Astrocyte (in vitro differentiated cells and primary cell): ENCODE measurements at regions not wholly inside any gene's neighbourhood (a gene's known extent, or its start where the extent isn't known, plus 50 kb on each side); places are given as distances from the start of the nearest gene placed in this dataset.
A peak's percentile ranks its signal among the peaks of the same experiment; 100 is the strongest.

Experiments used
- DNase-seq: peaks from one replicate; pipeline ENCODE4 v3.0.0-alpha.2; 2010; ENCODE audit warnings: low read depth
- FAIRE-seq: peaks from 2 replicates; lab custom pipeline; 2011; peaks lifted over from hg19 to GRCh38; lab: Jason Lieb, UNC
- H2AFZ ChIP-seq: 2 replicates; pipeline ENCODE4 v1.6.0; 2012; ENCODE audit warnings: low read depth, low read length, inconsistent platforms
- H3K27ac ChIP-seq: 2 replicates; pipeline ENCODE4 v1.5.1; 2011; ENCODE audit warnings: low read depth, low read length, inconsistent platforms
- H3K27me3 ChIP-seq: 2 replicates; pipeline ENCODE4 v1.6.0; 2011; ENCODE audit warnings: low read length, inconsistent platforms; ENCODE audit not compliant: insufficient read depth
- H3K36me3 ChIP-seq: 2 replicates; pipeline ENCODE4 v1.5.1; 2011; ENCODE audit warnings: low read length, inconsistent platforms; ENCODE audit not compliant: insufficient read depth
- H3K4me1 ChIP-seq: 2 replicates; pipeline ENCODE4 v1.5.1; 2011; ENCODE audit warnings: low read length, inconsistent platforms; ENCODE audit not compliant: insufficient read depth
- H3K4me2 ChIP-seq: 2 replicates; pipeline ENCODE4 v1.6.0; 2012; ENCODE audit warnings: low read length, inconsistent platforms
- H3K4me3 ChIP-seq: 2 replicates; pipeline ENCODE4 v1.5.1; 2011; ENCODE audit warnings: low read depth, mild to moderate bottlenecking, low read length, inconsistent platforms; ENCODE audit not compliant: insufficient read depth
- H3K79me2 ChIP-seq: 2 replicates; pipeline ENCODE4 v1.6.0; 2012; ENCODE audit warnings: mild to moderate bottlenecking, low read length, inconsistent platforms; ENCODE audit not compliant: insufficient read depth
- H3K9ac ChIP-seq: 2 replicates; pipeline ENCODE4 v1.6.0; 2012; ENCODE audit warnings: mild to moderate bottlenecking, low read length, inconsistent platforms
- H3K9me3 ChIP-seq: 2 replicates; pipeline ENCODE4 v1.5.1; 2012; ENCODE audit warnings: low read depth, mild to moderate bottlenecking, low read length, inconsistent platforms; ENCODE audit not compliant: insufficient read depth
- H4K20me1 ChIP-seq: 2 replicates; pipeline ENCODE4 v1.6.0; 2012; ENCODE audit warnings: low read length, inconsistent platforms; ENCODE audit not compliant: insufficient read depth
- H3K27ac Mint-ChIP-seq: one replicate; pipeline ENCODE4 v1.8.0; 2021; ENCODE audit warnings: mild to moderate bottlenecking, mixed read lengths; ENCODE audit not compliant: unreplicated experiment
- H3K27me3 Mint-ChIP-seq: one replicate; pipeline ENCODE4 v1.8.0; 2021; ENCODE audit warnings: low read depth, mixed read lengths; ENCODE audit not compliant: unreplicated experiment
- H3K36me3 Mint-ChIP-seq: one replicate; pipeline ENCODE4 v1.8.0; 2021; ENCODE audit warnings: low read depth, mixed read lengths; ENCODE audit not compliant: unreplicated experiment
- H3K4me1 Mint-ChIP-seq: one replicate; pipeline ENCODE4 v1.8.0; 2021; ENCODE audit warnings: low read depth, mixed read lengths; ENCODE audit not compliant: unreplicated experiment
- H3K4me3 Mint-ChIP-seq: one replicate; pipeline ENCODE4 v1.8.0; 2021; ENCODE audit warnings: mild to moderate bottlenecking, moderate library complexity, mixed read lengths; ENCODE audit not compliant: unreplicated experiment
- H3K9me3 Mint-ChIP-seq: one replicate; pipeline ENCODE4 v1.8.0; 2021; ENCODE audit warnings: mild to moderate bottlenecking, mixed read lengths; ENCODE audit not compliant: unreplicated experiment
- CTCF ChIP-seq: IDR thresholded peaks from 2 replicates; pipeline ENCODE4 v1.5.1; 2011; ENCODE audit warnings: low read depth, mild to moderate bottlenecking, inconsistent platforms, low read length, moderate library complexity; ENCODE audit not compliant: insufficient read depth
- EZH2 ChIP-seq: IDR thresholded peaks from 2 replicates; pipeline ENCODE4 v1.6.1; 2012; ENCODE audit warnings: mild to moderate bottlenecking, low read length, inconsistent platforms; ENCODE audit not compliant: insufficient read depth

DNA sequence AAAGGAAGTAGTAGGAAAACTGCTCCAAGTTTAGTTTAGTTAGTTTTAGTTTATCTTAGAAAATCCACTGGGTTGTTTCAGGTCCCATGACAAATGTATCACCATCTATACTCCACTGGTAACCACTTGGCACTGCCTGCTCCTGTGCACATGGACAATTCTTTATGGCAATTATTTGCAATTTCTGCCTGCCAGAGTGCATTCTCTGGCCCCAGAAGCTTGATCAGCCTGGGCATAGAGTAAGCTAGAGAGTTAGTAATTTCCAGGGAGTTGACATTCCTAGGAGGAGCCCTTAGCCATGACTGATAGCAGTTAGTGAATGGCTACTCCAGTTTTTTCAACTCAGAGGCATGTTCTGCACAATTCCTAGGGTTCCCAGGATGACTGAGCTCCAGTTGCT lies 203.2 kb upstream of the FGF13 start:
- Histone ChIP-seq H3K27ac (no peak overlapping the region), H3K27me3 (no peaks in the 10 kb centered on the region), H3K4me2 (no peak overlapping the region), H3K4me3 (no peak overlapping the region), H3K9me3 (no peaks in the 10 kb centered on the region), H2AFZ (no peak overlapping the region), H4K20me1 (no peaks in the 10 kb centered on the region), H3K36me3 (no peaks in the 10 kb centered on the region), H3K9ac (no peak overlapping the region), H3K4me1 (no peaks in the 10 kb centered on the region), H3K79me2 (no peaks in the 10 kb centered on the region)
- Mint-ChIP-seq H3K4me1 (peaks cover 7% of the 10 kb centered on the region), H3K9me3 (no peaks in the 10 kb centered on the region), H3K4me3 (no peak overlapping the region), H3K36me3 (no peaks in the 10 kb centered on the region), H3K27me3 (no peaks in the 10 kb centered on the region), H3K27ac (no peak overlapping the region)
- DNase-seq (peak; percentile 33), FAIRE-seq (no peak)
- TF ChIP-seq CTCF (no peak), EZH2 (no peak)

DNA sequence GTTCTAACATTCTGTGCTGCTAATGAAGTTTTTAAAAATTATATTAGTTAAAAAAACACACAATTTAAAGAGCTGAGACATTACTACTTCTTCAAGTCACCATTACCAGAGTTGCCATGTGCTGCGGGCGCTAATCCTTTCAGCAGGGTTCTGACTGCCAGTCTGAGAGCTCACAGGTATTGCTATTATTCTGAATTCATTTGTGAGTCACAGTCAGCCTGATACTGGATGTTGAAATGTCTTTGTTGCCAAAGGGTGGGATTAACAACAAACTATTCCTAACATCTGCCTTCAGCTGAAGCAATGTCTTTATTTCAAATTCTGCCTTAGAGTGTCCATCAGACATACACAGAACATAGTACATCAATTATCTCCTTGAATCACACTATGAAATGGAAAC lies 197.1 kb upstream of the FGF13 start:
- no peaks in the 10 kb centered on the region for H4K20me1 ChIP-seq
- H3K27ac Mint-ChIP-seq: no peak overlapping the region
- no peaks in the 10 kb centered on the region for H3K4me1 ChIP-seq
- no peaks in the 10 kb centered on the region for H3K27me3 ChIP-seq
- no peak overlapping the region for H3K4me3 Mint-ChIP-seq
- H3K4me2 ChIP-seq: no peak overlapping the region
- H3K36me3 ChIP-seq: no peaks in the 10 kb centered on the region
- no peak overlapping the region for H3K27ac ChIP-seq
- H3K27me3 Mint-ChIP-seq: no peaks in the 10 kb centered on the region
- H3K4me3 ChIP-seq: no peak overlapping the region
- no peaks in the 10 kb centered on the region for H3K4me1 Mint-ChIP-seq
- TF ChIP-seq CTCF (no peak), EZH2 (no peak)
- no peaks in the 10 kb centered on the region for H3K79me2 ChIP-seq
- H3K9me3 ChIP-seq: no peaks in the 10 kb centered on the region
- FAIRE-seq: peak; percentile 45
- H3K36me3 Mint-ChIP-seq: no peaks in the 10 kb centered on the region
- no peak overlapping the region for H2AFZ ChIP-seq
- no peak overlapping the region for H3K9ac ChIP-seq
- H3K9me3 Mint-ChIP-seq: no peaks in the 10 kb centered on the region
- DNase-seq: no peak

DNA sequence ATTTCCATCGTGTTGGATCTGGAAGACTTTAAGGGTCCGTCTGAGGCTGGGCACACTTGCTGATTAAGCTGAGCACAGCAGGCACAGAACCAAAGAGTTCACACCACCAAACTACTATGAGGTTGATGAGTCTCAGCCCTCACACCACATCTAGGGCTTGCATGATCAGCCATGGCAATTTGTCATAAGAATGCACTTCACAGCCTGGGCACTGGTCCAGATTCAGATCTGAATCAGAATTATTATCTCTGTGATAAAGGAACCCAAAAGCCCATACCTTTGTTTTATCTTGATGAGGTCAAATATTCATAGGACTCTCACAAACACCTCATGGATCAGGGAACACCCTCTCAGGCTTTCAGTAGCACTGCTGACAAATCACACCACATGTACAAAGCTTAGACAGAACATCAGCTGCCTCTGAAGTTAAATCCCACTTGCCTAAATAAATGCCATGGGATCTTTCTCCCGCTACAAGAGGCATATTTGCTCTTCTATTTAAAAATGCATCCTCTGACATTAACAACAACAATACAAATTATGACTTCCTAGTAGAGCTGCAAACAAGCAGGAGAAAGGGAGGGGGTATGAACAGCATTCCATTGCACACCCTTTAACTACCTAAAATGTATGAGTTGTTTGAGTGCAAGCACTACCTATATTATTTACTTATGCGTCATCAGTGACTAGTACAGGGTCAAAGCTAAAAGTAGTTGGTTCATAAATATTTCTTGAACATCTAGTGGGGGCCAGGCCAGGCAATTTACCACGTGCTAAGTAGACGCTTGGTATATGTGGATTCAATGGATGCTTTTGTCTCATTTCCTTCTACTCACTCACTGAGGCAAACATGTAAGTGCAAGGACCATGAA lies 186.3 kb upstream of the FGF13 start:
- FAIRE-seq: peak; percentile 98
- H4K20me1 ChIP-seq: no peaks in the 10 kb centered on the region
- peak overlapping the region; percentile 25 for H3K4me2 ChIP-seq
- Mint-ChIP-seq H3K9me3 (no peaks in the 10 kb centered on the region), H3K27ac (no peak overlapping the region), H3K36me3 (no peaks in the 10 kb centered on the region), H3K4me1 (no peaks in the 10 kb centered on the region), H3K4me3 (no peak overlapping the region), H3K27me3 (peaks cover 2% of the 10 kb centered on the region)
- no peak overlapping the region for H3K9ac ChIP-seq
- H3K4me3 ChIP-seq: no peak overlapping the region
- peaks cover 6% of the 10 kb centered on the region for H3K4me1 ChIP-seq
- no peaks in the 10 kb centered on the region for H3K9me3 ChIP-seq
- no peaks in the 10 kb centered on the region for H3K27me3 ChIP-seq
- no peaks in the 10 kb centered on the region for H3K79me2 ChIP-seq
- no peak for TF ChIP-seq EZH2
- TF ChIP-seq CTCF: no peak
- no peak overlapping the region for H3K27ac ChIP-seq
- peak; percentile 61 for DNase-seq
- H3K36me3 ChIP-seq: no peaks in the 10 kb centered on the region
- no peak overlapping the region for H2AFZ ChIP-seq
